ENCODE measurements at regions not wholly inside any gene's neighbourhood (a gene's known extent, or its start where the extent isn't known, plus 50 kb on each side); places are given as distances from the start of the nearest gene placed in this dataset.

- TF ChIP-seq TCF12 (IDR thresholded peaks at IDR 0.05; ENCODE audit: low read depth) (no peak), CREB1 (IDR thresholded peaks at IDR 0.05; ENCODE audit: low read depth) (no peak), CEBPB (IDR thresholded peaks at IDR 0.05) (no peak), TAF1 (IDR thresholded peaks at IDR 0.05; ENCODE audit: low read depth) (no peak), EP300 (IDR thresholded peaks at IDR 0.05; ENCODE audit: borderline replicate concordance) (no peak), EGR1 (IDR thresholded peaks at IDR 0.05) (no peak), NFIC (IDR thresholded peaks at IDR 0.05) (no peak)
- TF ChIP-seq, protein P1, sequence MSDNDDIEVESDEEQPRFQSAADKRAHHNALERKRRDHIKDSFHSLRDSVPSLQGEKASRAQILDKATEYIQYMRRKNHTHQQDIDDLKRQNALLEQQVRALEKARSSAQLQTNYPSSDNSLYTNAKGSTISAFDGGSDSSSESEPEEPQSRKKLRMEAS (IDR thresholded peaks at IDR 0.05), result peak; percentile 82
These were observed 707.9 kb downstream of the AACS start for GRCh38 chr12:125773033-125773640.
